ENCODE measurements at regions not wholly inside any gene's neighbourhood (a gene's known extent, or its start where the extent isn't known, plus 50 kb on each side); places are given as distances from the start of the nearest gene placed in this dataset.

DNA sequence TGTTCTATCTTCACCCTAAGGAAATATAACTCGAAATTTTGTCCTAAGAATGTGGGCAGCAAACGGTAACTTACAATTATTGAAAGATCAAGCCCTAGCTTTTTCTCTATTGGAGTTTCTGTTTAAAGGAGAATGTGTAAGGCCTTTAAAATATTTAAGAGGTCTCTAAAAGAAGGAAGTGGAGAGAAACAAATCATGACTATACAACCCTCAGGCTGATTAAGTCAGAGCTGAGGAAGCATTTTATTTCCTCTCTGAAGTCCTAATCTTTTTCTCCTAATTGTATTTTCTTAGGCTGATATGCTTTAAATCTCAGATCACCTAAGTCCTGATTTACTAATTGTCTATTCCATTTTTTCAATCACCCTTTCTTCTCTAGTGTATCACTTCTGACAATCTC, 1708.8 kb upstream of the C9orf72 start:
- no peak overlapping the region for H2AFZ ChIP-seq (ENCODE audit: low read length)
- no peak overlapping the region for H3K14ac ChIP-seq (ENCODE audit: insufficient read length)
- no peak overlapping the region for H3K23ac ChIP-seq (ENCODE audit: insufficient read length)
- no peak overlapping the region for H2BK15ac ChIP-seq (ENCODE audit: low read length)
- H3K4ac ChIP-seq (replicated peaks; ENCODE audit: insufficient read length, low read depth, low read length), result no peak overlapping the region
- no peak overlapping the region for H3K18ac ChIP-seq (ENCODE audit: extremely low read depth, low read length)
- ChIA-PET POLR2A (ENCODE audit: partially characterized antibody) (no interaction called here), CTCF (ENCODE audit: partially characterized antibody) (no interaction called here)
- no peak overlapping the region for H2BK20ac ChIP-seq (ENCODE audit: low read length)
- no peak overlapping the region for H3K27ac ChIP-seq (ENCODE audit: low read depth, low read length)
- H2AK5ac ChIP-seq (ENCODE audit: low read depth, low read length), result no peak overlapping the region
- H3K4me1 ChIP-seq (replicated peaks in 1 of 4; ENCODE audit: control insufficient read depth in 3 of 4, insufficient read depth in 4 of 4, low read length in 3 of 4), result no peaks in the 10 kb centered on the region
- no peak overlapping the region for H2BK5ac ChIP-seq (ENCODE audit: low read depth, low read length)
- H4K5ac ChIP-seq (ENCODE audit: insufficient read length, low read depth, low read length), result no peak overlapping the region
- no peak overlapping the region for H4K8ac ChIP-seq (ENCODE audit: extremely low read depth, insufficient read depth, low read length)
- no peaks in the 10 kb centered on the region for H3K23me2 ChIP-seq (ENCODE audit: low read depth, low read length)
- FAIRE-seq (no peak), DNase-seq (ENCODE audit: low read depth in 1 of 2, low spot score in 2 of 2) (no peak)
- H3K9me3 ChIP-seq (ENCODE audit: insufficient read depth in 2 of 2, low read depth in 1 of 2, low read length in 1 of 2), result no peaks in the 10 kb centered on the region
- no peak overlapping the region for H2BK12ac ChIP-seq (ENCODE audit: low read depth, low read length)
- no peaks in the 10 kb centered on the region for H4K20me1 ChIP-seq (replicated peaks in 1 of 2; ENCODE audit: control insufficient read depth in 1 of 2, insufficient read depth in 2 of 2, low read length in 2 of 2)
- no peak overlapping the region for H3K4me3 ChIP-seq (ENCODE audit: extremely low read depth in 1 of 4, insufficient read depth in 2 of 4, low read depth in 3 of 4, low read length in 4 of 4)
- H3K56ac ChIP-seq (replicated peaks; ENCODE audit: insufficient read length, low read depth, low read length), result no peak overlapping the region
- H3K79me2 ChIP-seq (ENCODE audit: control insufficient read depth in 1 of 2, insufficient read depth in 2 of 2, low read length in 2 of 2), result no peaks in the 10 kb centered on the region
- 97% methylated on average over 2 of the region's 2 CpGs; no CpG with 5 or more reads in 1 of the 2 experiments for WGBS, 2 experiments (ENCODE audit: extremely low coverage in 1 of 2, insufficient coverage in 1 of 2, insufficient read length in 1 of 2, insufficient replicate concordance in 2 of 2, low coverage in 1 of 2, low lambda C conversion rate in 2 of 2, missing lambda C conversion rate in 1 of 2)
- no peaks in the 10 kb centered on the region; the same call in 1 of the 2 replicates for H3K79me1 ChIP-seq (ENCODE audit: low read depth, low read length)
- no peak for TF ChIP-seq SP2 (IDR thresholded peaks at IDR 0.05; ENCODE audit: low read length)
- H2BK120ac ChIP-seq (replicated peaks; ENCODE audit: low read depth, low read length), result no peak overlapping the region
- no peaks in the 10 kb centered on the region for H3K27me3 ChIP-seq (replicated peaks in 1 of 4; ENCODE audit: control insufficient read depth in 3 of 4, extremely low read depth in 1 of 4, insufficient read depth in 3 of 4, low read length in 3 of 4)
- no peak overlapping the region for H4K91ac ChIP-seq (replicated peaks; ENCODE audit: insufficient read length, low read length)
- no peak overlapping the region for H3K4me2 ChIP-seq (ENCODE audit: insufficient read depth in 1 of 2, low read depth in 2 of 2, low read length in 2 of 2)
- H3K36me3 ChIP-seq (ENCODE audit: control insufficient read depth in 2 of 4, insufficient read depth in 4 of 4, low read length in 3 of 4), result no peaks in the 10 kb centered on the region
- H3K9ac ChIP-seq (replicated peaks in 1 of 4; ENCODE audit: extremely low read depth in 1 of 4, low read depth in 3 of 4, low read length in 3 of 4), result no peak overlapping the region
